GM12878 (cell line): ENCODE measurements at regions not wholly inside any gene's neighbourhood (a gene's known extent, or its start where the extent isn't known, plus 50 kb on each side); places are given as distances from the start of the nearest gene placed in this dataset.

ENCODE experiments used
- MEF2B ChIP-seq: fragments of 450-650 bp; IDR thresholded peaks from 2 replicates; pipeline ENCODE4 v1.6.1; 2018; ENCODE audit warnings: mild to moderate bottlenecking, moderate library complexity; ENCODE audit not compliant: partially characterized antibody, poor library complexity, severe bottlenecking
- SKIL ChIP-seq: fragments of 450-650 bp; IDR thresholded peaks from 2 replicates; pipeline ENCODE4 v1.6.1; 2017; ENCODE audit warnings: mild to moderate bottlenecking, low read depth, inconsistent platforms; ENCODE audit not compliant: poor library complexity, severe bottlenecking
- SPI1 ChIP-seq: IDR thresholded peaks from 2 replicates; pipeline ENCODE4 v1.6.1; 2011; ENCODE audit warnings: low read depth, mild to moderate bottlenecking, low read length, moderate library complexity, borderline replicate concordance; ENCODE audit not compliant: insufficient read depth
- TF ChIP-seq, protein P1 (sequence below): fragments of 450-650 bp; conservative IDR thresholded peaks from 2 replicates; pipeline ENCODE4 v1.6.1; 2017; ENCODE audit warnings: mild to moderate bottlenecking, moderate library complexity
- TF ChIP-seq, protein P2 (sequence below): IDR thresholded peaks from 2 replicates; pipeline ENCODE4 v1.6.1; 2012; ENCODE audit warnings: low read depth, low read length, improper control_type of control experiment

DNA sequence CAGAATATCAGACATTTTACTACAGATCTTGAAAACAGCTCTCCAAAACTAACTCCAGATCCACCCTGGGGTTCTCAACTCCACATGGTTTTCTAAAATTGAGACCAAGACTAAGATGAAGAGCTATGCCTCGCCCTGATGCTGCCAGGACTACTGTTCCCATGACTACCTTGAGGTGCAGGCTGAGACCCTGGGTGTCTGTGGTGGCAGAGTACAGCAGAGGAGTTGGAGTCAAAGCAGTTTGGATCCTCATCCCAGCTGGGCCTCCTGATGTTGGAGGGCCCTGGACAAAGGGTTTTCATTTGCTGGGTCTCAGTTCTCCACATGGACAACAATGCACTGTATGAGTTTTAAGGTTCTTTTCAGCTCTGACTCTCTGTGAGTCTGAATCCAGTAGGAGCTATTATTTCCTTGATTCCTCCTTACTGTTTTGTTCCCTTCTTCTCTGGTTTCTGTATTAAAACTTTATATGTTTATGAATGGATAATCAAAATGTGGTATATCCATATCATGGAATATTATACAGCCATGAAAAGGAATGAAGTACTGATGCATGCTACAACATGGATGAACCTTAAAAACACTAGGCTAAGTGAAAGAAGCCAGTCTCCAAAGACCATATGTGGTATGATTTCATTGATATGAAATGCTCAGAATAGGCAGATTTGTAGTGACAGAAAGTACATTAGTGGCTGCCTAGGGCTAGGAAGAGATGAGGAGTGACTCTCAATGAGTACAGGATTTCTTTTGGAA is 93.0 kb downstream of the CPN2 start (continued):
- TF ChIP-seq, protein P1, sequence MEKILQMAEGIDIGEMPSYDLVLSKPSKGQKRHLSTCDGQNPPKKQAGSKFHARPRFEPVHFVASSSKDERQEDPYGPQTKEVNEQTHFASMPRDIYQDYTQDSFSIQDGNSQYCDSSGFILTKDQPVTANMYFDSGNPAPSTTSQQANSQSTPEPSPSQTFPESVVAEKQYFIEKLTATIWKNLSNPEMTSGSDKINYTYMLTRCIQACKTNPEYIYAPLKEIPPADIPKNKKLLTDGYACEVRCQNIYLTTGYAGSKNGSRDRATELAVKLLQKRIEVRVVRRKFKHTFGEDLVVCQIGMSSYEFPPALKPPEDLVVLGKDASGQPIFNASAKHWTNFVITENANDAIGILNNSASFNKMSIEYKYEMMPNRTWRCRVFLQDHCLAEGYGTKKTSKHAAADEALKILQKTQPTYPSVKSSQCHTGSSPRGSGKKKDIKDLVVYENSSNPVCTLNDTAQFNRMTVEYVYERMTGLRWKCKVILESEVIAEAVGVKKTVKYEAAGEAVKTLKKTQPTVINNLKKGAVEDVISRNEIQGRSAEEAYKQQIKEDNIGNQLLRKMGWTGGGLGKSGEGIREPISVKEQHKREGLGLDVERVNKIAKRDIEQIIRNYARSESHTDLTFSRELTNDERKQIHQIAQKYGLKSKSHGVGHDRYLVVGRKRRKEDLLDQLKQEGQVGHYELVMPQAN = no peak
- TF ChIP-seq SPI1 (no peak), MEF2B (no peak), SKIL (no peak)
- TF ChIP-seq, protein P2, sequence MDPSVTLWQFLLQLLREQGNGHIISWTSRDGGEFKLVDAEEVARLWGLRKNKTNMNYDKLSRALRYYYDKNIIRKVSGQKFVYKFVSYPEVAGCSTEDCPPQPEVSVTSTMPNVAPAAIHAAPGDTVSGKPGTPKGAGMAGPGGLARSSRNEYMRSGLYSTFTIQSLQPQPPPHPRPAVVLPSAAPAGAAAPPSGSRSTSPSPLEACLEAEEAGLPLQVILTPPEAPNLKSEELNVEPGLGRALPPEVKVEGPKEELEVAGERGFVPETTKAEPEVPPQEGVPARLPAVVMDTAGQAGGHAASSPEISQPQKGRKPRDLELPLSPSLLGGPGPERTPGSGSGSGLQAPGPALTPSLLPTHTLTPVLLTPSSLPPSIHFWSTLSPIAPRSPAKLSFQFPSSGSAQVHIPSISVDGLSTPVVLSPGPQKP = no peak
